ENCODE measurements at regions not wholly inside any gene's neighbourhood (a gene's known extent, or its start where the extent isn't known, plus 50 kb on each side); places are given as distances from the start of the nearest gene placed in this dataset.

GRCh38 chr3:118168175-118168574 is 866.5 kb downstream of the IGSF11 start:
- Mint-ChIP-seq H3K27ac (no peak overlapping the region), H3K4me1 (no peaks in the 10 kb centered on the region), H3K27me3 (no peaks in the 10 kb centered on the region), H3K36me3 (peaks cover 0 to 4% (median 0%) of the 10 kb centered on the region in 3 donors), H3K9me3 (peaks cover 7 to 34% (median 13%) of the 10 kb centered on the region in 9 donors), H3K4me3 (no peak overlapping the region)
- DNase-seq (no peak), ATAC-seq (no peak)
- POLR2A ChIA-PET = no interaction called here

- Mint-ChIP-seq H3K27ac (no peak overlapping the region), H3K36me3 (peaks cover 0 to 4% (median 0%) of the 10 kb centered on the region in 3 donors), H3K9me3 (peaks cover 7 to 34% (median 18%) of the 10 kb centered on the region in 9 donors), H3K4me1 (no peaks in the 10 kb centered on the region), H3K4me3 (no peak overlapping the region), H3K27me3 (no peaks in the 10 kb centered on the region)
- no peak for DNase-seq
- POLR2A ChIA-PET = no interaction called here
- no peak for ATAC-seq
Observed at GRCh38 chr3:118171236-118171852, 863.3 kb downstream of the IGSF11 start.

GRCh38 chr3:118180853-118181252 is 853.8 kb downstream of the IGSF11 start:
- Mint-ChIP-seq H3K27me3 (no peaks in the 10 kb centered on the region), H3K27ac (no peak overlapping the region), H3K36me3 (peaks cover 0 to 4% (median 0%) of the 10 kb centered on the region in 3 donors), H3K4me1 (no peaks in the 10 kb centered on the region), H3K9me3 (peaks cover 1 to 20% (median 6%) of the 10 kb centered on the region in 9 donors), H3K4me3 (no peak overlapping the region)
- no peak for DNase-seq
- no peak for ATAC-seq
- POLR2A ChIA-PET = no interaction called here

GRCh38 chr3:118181274-118181673 is 853.4 kb downstream of the IGSF11 start:
- Mint-ChIP-seq H3K27ac (no peak overlapping the region), H3K4me3 (no peak overlapping the region), H3K4me1 (no peaks in the 10 kb centered on the region), H3K27me3 (no peaks in the 10 kb centered on the region), H3K36me3 (peaks cover 0 to 4% (median 0%) of the 10 kb centered on the region in 3 donors), H3K9me3 (peaks cover 1 to 20% (median 6%) of the 10 kb centered on the region in 9 donors)
- DNase-seq (no peak), ATAC-seq (no peak)
- POLR2A ChIA-PET = no interaction called here

GRCh38 chr3:118186051-118186450 is 848.6 kb downstream of the IGSF11 start:
- H3K27me3 Mint-ChIP-seq = no peaks in the 10 kb centered on the region
- DNase-seq = no peak
- no peaks in the 10 kb centered on the region for H3K4me1 Mint-ChIP-seq
- peaks cover 0 to 4% (median 0%) of the 10 kb centered on the region in 3 donors for H3K36me3 Mint-ChIP-seq
- no peak overlapping the region for H3K4me3 Mint-ChIP-seq
- H3K27ac Mint-ChIP-seq = no peak overlapping the region
- POLR2A ChIA-PET = no interaction called here
- ATAC-seq = no peak
- H3K9me3 Mint-ChIP-seq = peaks cover 0 to 15% (median 8%) of the 10 kb centered on the region in 9 donors

GRCh38 chr3:118187221-118187620 is 847.4 kb downstream of the IGSF11 start:
- H3K4me3 Mint-ChIP-seq = no peak overlapping the region
- POLR2A ChIA-PET = no interaction called here
- ATAC-seq = no peak
- no peaks in the 10 kb centered on the region for H3K27me3 Mint-ChIP-seq
- H3K27ac Mint-ChIP-seq = no peak overlapping the region
- peaks cover 0 to 7% (median 0%) of the 10 kb centered on the region in 3 donors for H3K36me3 Mint-ChIP-seq
- no peak for DNase-seq
- no peaks in the 10 kb centered on the region for H3K4me1 Mint-ChIP-seq
- H3K9me3 Mint-ChIP-seq = peaks cover 0 to 22% (median 11%) of the 10 kb centered on the region in 9 donors

GRCh38 chr3:118196183-118196582 is 838.5 kb downstream of the IGSF11 start:
- ATAC-seq (no peak), DNase-seq (no peak)
- POLR2A ChIA-PET = no interaction called here
- no peak overlapping the region for H3K4me3 Mint-ChIP-seq
- H3K9me3 Mint-ChIP-seq = peaks cover 22 to 79% (median 34%) of the 10 kb centered on the region in 9 donors
- no peak overlapping the region for H3K27ac Mint-ChIP-seq
- H3K27me3 Mint-ChIP-seq = no peaks in the 10 kb centered on the region
- no peaks in the 10 kb centered on the region for H3K4me1 Mint-ChIP-seq
- H3K36me3 Mint-ChIP-seq = peaks cover 0 to 23% (median 0%) of the 10 kb centered on the region in 3 donors

GRCh38 chr3:118199044-118199443 is 835.6 kb downstream of the IGSF11 start:
- Mint-ChIP-seq H3K4me1 (no peaks in the 10 kb centered on the region), H3K27ac (no peak overlapping the region), H3K27me3 (no peaks in the 10 kb centered on the region), H3K36me3 (peaks cover 0 to 21% (median 0%) of the 10 kb centered on the region in 3 donors), H3K4me3 (no peak overlapping the region), H3K9me3 (peaks cover 10 to 71% (median 31%) of the 10 kb centered on the region in 9 donors)
- POLR2A ChIA-PET = no interaction called here
- DNase-seq (no peak), ATAC-seq (no peak)

- POLR2A ChIA-PET = no interaction called here
- no peak overlapping the region for H3K27ac Mint-ChIP-seq
- DNase-seq (no peak), ATAC-seq (no peak)
- peaks cover 0 to 40% (median 13%) of the 10 kb centered on the region in 9 donors for H3K9me3 Mint-ChIP-seq
- no peaks in the 10 kb centered on the region for H3K27me3 Mint-ChIP-seq
- H3K4me1 Mint-ChIP-seq = no peaks in the 10 kb centered on the region
- peaks cover 0 to 10% (median 0%) of the 10 kb centered on the region in 3 donors for H3K36me3 Mint-ChIP-seq
- no peak overlapping the region for H3K4me3 Mint-ChIP-seq
Observed at GRCh38 chr3:118204052-118204656, 830.5 kb downstream of the IGSF11 start.

- POLR2A ChIA-PET = no interaction called here
- Mint-ChIP-seq H3K36me3 (no peaks in the 10 kb centered on the region), H3K4me3 (no peak overlapping the region), H3K4me1 (no peaks in the 10 kb centered on the region), H3K27me3 (no peaks in the 10 kb centered on the region), H3K27ac (no peak overlapping the region), H3K9me3 (peaks cover 3 to 13% (median 5%) of the 10 kb centered on the region in 9 donors)
- ATAC-seq (no peak), DNase-seq (no peak)
Observed at GRCh38 chr3:118207271-118207670, 827.4 kb downstream of the IGSF11 start.

- Mint-ChIP-seq H3K36me3 (no peaks in the 10 kb centered on the region), H3K27me3 (no peaks in the 10 kb centered on the region), H3K4me1 (no peaks in the 10 kb centered on the region), H3K4me3 (no peak overlapping the region), H3K27ac (no peak overlapping the region), H3K9me3 (peaks cover 0 to 9% (median 6%) of the 10 kb centered on the region in 9 donors)
- POLR2A ChIA-PET = no interaction called here
- no peak for DNase-seq
- no peak for ATAC-seq
Observed at GRCh38 chr3:118208642-118209041, 826.0 kb downstream of the IGSF11 start.

GRCh38 chr3:118213892-118214291 is 820.8 kb downstream of the IGSF11 start:
- H3K4me1 Mint-ChIP-seq = no peaks in the 10 kb centered on the region
- no peak for DNase-seq
- no peak for ATAC-seq
- H3K27ac Mint-ChIP-seq = no peak overlapping the region
- peaks cover 0 to 21% (median 7%) of the 10 kb centered on the region in 9 donors for H3K9me3 Mint-ChIP-seq
- POLR2A ChIA-PET = no interaction called here
- H3K36me3 Mint-ChIP-seq = no peaks in the 10 kb centered on the region
- no peaks in the 10 kb centered on the region for H3K27me3 Mint-ChIP-seq
- no peak overlapping the region for H3K4me3 Mint-ChIP-seq

GRCh38 chr3:118226206-118226605 is 808.4 kb downstream of the IGSF11 start:
- no peak for DNase-seq
- H3K4me1 Mint-ChIP-seq = no peaks in the 10 kb centered on the region
- ATAC-seq = no peak
- H3K4me3 Mint-ChIP-seq = no peak overlapping the region
- H3K36me3 Mint-ChIP-seq = peaks cover 0 to 2% (median 0%) of the 10 kb centered on the region in 3 donors
- peaks cover 0 to 42% (median 15%) of the 10 kb centered on the region in 9 donors for H3K9me3 Mint-ChIP-seq
- POLR2A ChIA-PET = no interaction called here
- H3K27ac Mint-ChIP-seq = no peak overlapping the region
- H3K27me3 Mint-ChIP-seq = no peaks in the 10 kb centered on the region

- H3K4me1 Mint-ChIP-seq = no peaks in the 10 kb centered on the region
- no peak overlapping the region for H3K27ac Mint-ChIP-seq
- H3K36me3 Mint-ChIP-seq = no peaks in the 10 kb centered on the region
- no peaks in the 10 kb centered on the region for H3K27me3 Mint-ChIP-seq
- DNase-seq (no peak), ATAC-seq (no peak)
- H3K9me3 Mint-ChIP-seq = peaks cover 0 to 42% (median 8%) of the 10 kb centered on the region in 9 donors
- H3K4me3 Mint-ChIP-seq = no peak overlapping the region
- POLR2A ChIA-PET = no interaction called here
Observed at GRCh38 chr3:118227191-118227590, 807.5 kb downstream of the IGSF11 start.
